Ishikawa (cell line): ENCODE measurements at regions not wholly inside any gene's neighbourhood (a gene's known extent, or its start where the extent isn't known, plus 50 kb on each side); places are given as distances from the start of the nearest gene placed in this dataset.

Source experiments
- CEBPB ChIP-seq: IDR thresholded peaks from 2 replicates; pipeline ENCODE4 v1.6.1; 2012
- EGR1 ChIP-seq: IDR thresholded peaks from 2 replicates; pipeline ENCODE4 v1.6.1; 2012
- FOXM1 ChIP-seq: IDR thresholded peaks from 2 replicates; pipeline ENCODE4 v1.6.1; 2012; ENCODE audit warnings: low read depth, borderline replicate concordance
- TCF12 ChIP-seq: IDR thresholded peaks from 2 replicates; pipeline ENCODE4 v1.6.1; 2012; ENCODE audit warnings: low read depth
- TF ChIP-seq, protein P1 (sequence below): IDR thresholded peaks from 2 replicates; pipeline ENCODE4 v1.6.1; 2012

DNA sequence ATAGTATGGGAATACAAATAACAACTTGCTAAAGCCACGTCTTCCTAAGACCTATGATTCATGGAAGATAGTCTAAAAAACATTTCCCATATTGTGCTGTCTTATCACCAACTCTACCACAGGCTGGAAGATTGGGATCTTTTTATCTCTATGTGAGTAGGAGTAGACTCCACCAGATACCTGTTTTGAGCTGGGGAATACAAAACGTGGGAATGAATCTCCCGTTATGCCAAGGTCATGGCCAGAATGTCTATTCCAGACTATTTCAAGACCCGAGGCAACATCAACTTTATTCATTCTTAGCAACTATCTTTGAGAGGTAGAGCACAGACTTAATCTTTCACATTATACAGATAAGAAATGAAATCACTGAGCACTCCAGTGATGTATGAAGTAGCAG lies 2350.9 kb upstream of the WWC1 start:
- no peak for TF ChIP-seq EGR1
- TF ChIP-seq, protein P1, sequence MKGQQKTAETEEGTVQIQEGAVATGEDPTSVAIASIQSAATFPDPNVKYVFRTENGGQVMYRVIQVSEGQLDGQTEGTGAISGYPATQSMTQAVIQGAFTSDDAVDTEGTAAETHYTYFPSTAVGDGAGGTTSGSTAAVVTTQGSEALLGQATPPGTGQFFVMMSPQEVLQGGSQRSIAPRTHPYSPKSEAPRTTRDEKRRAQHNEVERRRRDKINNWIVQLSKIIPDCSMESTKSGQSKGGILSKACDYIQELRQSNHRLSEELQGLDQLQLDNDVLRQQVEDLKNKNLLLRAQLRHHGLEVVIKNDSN = no peak
- TF ChIP-seq CEBPB = no peak
- no peak for TF ChIP-seq FOXM1
- no peak for TF ChIP-seq TCF12
